ENCODE measurements at regions not wholly inside any gene's neighbourhood (a gene's known extent, or its start where the extent isn't known, plus 50 kb on each side); places are given as distances from the start of the nearest gene placed in this dataset.

- no peak overlapping the region for H3K27ac Mint-ChIP-seq
- WGBS (ENCODE audit: insufficient coverage): 76% methylated on average over 8 of the region's 11 CpGs
Observed at GRCh38 chr14:101499080-101499479, 62.2 kb upstream of the DIO3 start.

GRCh38 chr14:101499513-101499912, 61.8 kb upstream of the DIO3 start:
- intact Hi-C loops (cut with micrococcal nuclease): no loop called here
- H3K4me2 ChIP-seq (replicated peaks; ENCODE audit: extremely low read depth, low read length, poor library complexity, severe bottlenecking): no peak overlapping the region
- H3K9ac ChIP-seq (ENCODE audit: insufficient read depth, low read length, poor library complexity, severe bottlenecking): no peak overlapping the region
- H3K4me3 Mint-ChIP-seq: no peak overlapping the region
- no peak overlapping the region for H2AFZ ChIP-seq (ENCODE audit: insufficient read depth, low read depth, low read length, poor library complexity, severe bottlenecking)
- H3K4me1 ChIP-seq (ENCODE audit: control insufficient read depth in 1 of 2, insufficient read depth in 2 of 2, low read length in 2 of 2): no peaks in the 10 kb centered on the region
- peaks cover 0 to 4% of the 10 kb centered on the region in 2 donors for H3K9me3 ChIP-seq (replicated peaks in 1 of 2; ENCODE audit: control insufficient read depth in 1 of 2, insufficient read depth in 1 of 2, low read length in 2 of 2)
- no peak overlapping the region for H3K27ac ChIP-seq (ENCODE audit: low read depth in 1 of 2, low read length in 2 of 2)
- TF ChIP-seq CTCF (IDR thresholded peaks at IDR 0.05): no peak
- no peak overlapping the region for H3K27ac Mint-ChIP-seq
- peaks cover 0 to 3% of the 10 kb centered on the region in 2 donors for H3K27me3 ChIP-seq (ENCODE audit: control insufficient read depth in 2 of 2, insufficient read depth in 2 of 2, low read length in 2 of 2)
- H3K36me3 Mint-ChIP-seq: no peaks in the 10 kb centered on the region
- peaks cover 17 to 26% (median 22%) of the 10 kb centered on the region in 3 donors for H3K27me3 Mint-ChIP-seq (ENCODE audit: low read depth in 3 of 3)
- H4K20me1 ChIP-seq (ENCODE audit: insufficient read depth, low read length): no peaks in the 10 kb centered on the region
- no peak overlapping the region for H3K4me3 ChIP-seq (replicated peaks in 1 of 3; ENCODE audit: low read depth in 2 of 3, low read length in 3 of 3)
- no peaks in the 10 kb centered on the region for H3K79me2 ChIP-seq (ENCODE audit: insufficient read depth, low read length)
- no peaks in the 10 kb centered on the region for H3K4me1 Mint-ChIP-seq
- no peak for DNase-seq
- H3K36me3 ChIP-seq (replicated peaks in 1 of 2; ENCODE audit: control insufficient read depth in 1 of 2, insufficient read depth in 2 of 2, low read length in 2 of 2): no peaks in the 10 kb centered on the region
- H3K9me3 Mint-ChIP-seq: peaks cover 0 to 9% (median 1%) of the 10 kb centered on the region in 7 donors
- 89% methylated on average over 3 of the region's 10 CpGs for WGBS (ENCODE audit: insufficient coverage)

More at GRCh38 chr14:101499080-101499479, 62.2 kb upstream of the DIO3 start:
- intact Hi-C loops (cut with micrococcal nuclease): no loop called here
- peaks cover 0 to 8% (median 1%) of the 10 kb centered on the region in 7 donors for H3K9me3 Mint-ChIP-seq
- Histone ChIP-seq H4K20me1 (ENCODE audit: insufficient read depth, low read length) (no peaks in the 10 kb centered on the region), H3K4me1 (ENCODE audit: control insufficient read depth in 1 of 2, insufficient read depth in 2 of 2, low read length in 2 of 2) (no peaks in the 10 kb centered on the region), H3K4me2 (replicated peaks; ENCODE audit: extremely low read depth, low read length, poor library complexity, severe bottlenecking) (no peak overlapping the region), H3K27ac (ENCODE audit: low read depth in 1 of 2, low read length in 2 of 2) (no peak overlapping the region), H3K4me3 (replicated peaks in 1 of 3; ENCODE audit: low read depth in 2 of 3, low read length in 3 of 3) (no peak overlapping the region), H3K9ac (ENCODE audit: insufficient read depth, low read length, poor library complexity, severe bottlenecking) (no peak overlapping the region), H3K9me3 (replicated peaks in 1 of 2; ENCODE audit: control insufficient read depth in 1 of 2, insufficient read depth in 1 of 2, low read length in 2 of 2) (peaks cover 0 to 4% of the 10 kb centered on the region in 2 donors), H3K79me2 (ENCODE audit: insufficient read depth, low read length) (no peaks in the 10 kb centered on the region), H3K27me3 (ENCODE audit: control insufficient read depth in 2 of 2, insufficient read depth in 2 of 2, low read length in 2 of 2) (peaks cover 0 to 3% of the 10 kb centered on the region in 2 donors), H2AFZ (ENCODE audit: insufficient read depth, low read depth, low read length, poor library complexity, severe bottlenecking) (no peak overlapping the region), H3K36me3 (replicated peaks in 1 of 2; ENCODE audit: control insufficient read depth in 1 of 2, insufficient read depth in 2 of 2, low read length in 2 of 2) (no peaks in the 10 kb centered on the region)
- H3K27me3 Mint-ChIP-seq (ENCODE audit: low read depth in 3 of 3): peaks cover 16 to 24% (median 21%) of the 10 kb centered on the region in 3 donors
- no peaks in the 10 kb centered on the region for H3K4me1 Mint-ChIP-seq
- no peak for DNase-seq
- no peak overlapping the region for H3K4me3 Mint-ChIP-seq
- no peak for TF ChIP-seq CTCF (IDR thresholded peaks at IDR 0.05)
- H3K36me3 Mint-ChIP-seq: no peaks in the 10 kb centered on the region

Data from CD14-positive monocyte (primary cell).